SK-N-SH (cell line): ENCODE measurements at regions not wholly inside any gene's neighbourhood (a gene's known extent, or its start where the extent isn't known, plus 50 kb on each side); places are given as distances from the start of the nearest gene placed in this dataset.

ENCODE experiments used
- CTCF ChIA-PET: fragments of 300-600, 350-600 bp; formaldehyde crosslinking; extraction: SDS; loops from one replicate; lab custom pipeline; 2021; lab: Yijun Ruan, JAX
- POLR2A ChIA-PET: fragments of 350-600 bp; sonication (Branson Sonifier 250); formaldehyde crosslinking; extraction: SDS; loops from one replicate; lab custom pipeline; 2020; ENCODE audit warnings: antibody characterized with exemption, inconsistent platforms; lab: Yijun Ruan, JAX
- DNase-seq: peaks from one replicate; pipeline ENCODE4 v3.0.0; 2012
- H2AFZ ChIP-seq: fragments of 200-600 bp; sonication (generic); 2 replicates; pipeline ENCODE4 v1.8.1; 2016; ENCODE audit warnings: antibody characterized with exemption, mild to moderate bottlenecking, low read depth
- H3F3A ChIP-seq: fragments of 200-600 bp; sonication (generic); replicated peaks from 2 replicates; pipeline ENCODE3; 2016; ENCODE audit warnings: antibody characterized with exemption, mild to moderate bottlenecking; ENCODE audit not compliant: insufficient read depth
- H3K27ac ChIP-seq, 2 experiments: fragments of 200-500 bp in 1 of 2; fragments of 200-600 bp in 1 of 2; sonication (Bioruptor generic) in 1 of 2; sonication (generic), shearing (Covaris generic) in 1 of 2; 2 replicates each; pipeline versions ENCODE4 v1.5.1 to v1.6.1; 2014 to 2016; ENCODE audit warnings: low read depth in 2 of 2, inconsistent platforms in 1 of 2, low read length in 1 of 2, mild to moderate bottlenecking in 1 of 2, mixed read lengths in 1 of 2
- H3K27me3 ChIP-seq: fragments of 200-600 bp; sonication (generic), shearing (Covaris generic); 2 replicates; pipeline ENCODE4 v1.6.1; 2016; ENCODE audit warnings: mixed run types; ENCODE audit not compliant: insufficient read depth
- H3K36me3 ChIP-seq, 2 experiments: fragments of 200-500 bp in 1 of 2; fragments of 200-600 bp in 1 of 2; sonication (Bioruptor generic) in 1 of 2; sonication (generic) in 1 of 2; replicated peaks in 1 of 2; 2 replicates each; pipeline versions ENCODE3 to v1.5.1; 2014 to 2016; ENCODE audit warnings: low read length in 1 of 2, mild to moderate bottlenecking in 1 of 2; ENCODE audit not compliant: insufficient read depth in 2 of 2, control insufficient read depth in 1 of 2
- H3K4me1 ChIP-seq, 2 experiments: fragments of 200-500 bp in 1 of 2; fragments of 200-600 bp in 1 of 2; sonication (Bioruptor generic) in 1 of 2; sonication (generic), shearing (Covaris generic) in 1 of 2; 2 replicates each; pipeline versions ENCODE4 v1.5.1 to v1.6.1; 2014 to 2016; ENCODE audit warnings: low read depth in 1 of 2, low read length in 1 of 2, mixed run types in 1 of 2; ENCODE audit not compliant: insufficient read depth in 2 of 2, control insufficient read depth in 1 of 2
- H3K4me2 ChIP-seq: fragments of 200-600 bp; sonication (generic), shearing (Covaris generic); 2 replicates; pipeline ENCODE4 v1.6.1; 2017; ENCODE audit warnings: mixed run types
- H3K4me3 ChIP-seq, 2 experiments: fragments of 200-500 bp in 1 of 2; fragments of 200-600 bp in 1 of 2; sonication (Bioruptor generic) in 1 of 2; sonication (generic), shearing (Covaris generic) in 1 of 2; 2 replicates each; pipeline versions ENCODE4 v1.5.1 to v1.8.1; 2014 to 2016; ENCODE audit warnings: low read depth in 2 of 2, inconsistent platforms in 1 of 2, low read length in 1 of 2, mild to moderate bottlenecking in 1 of 2, mixed read lengths in 1 of 2, moderate library complexity in 1 of 2
- H3K79me2 ChIP-seq: fragments of 200-600 bp; sonication (generic); 2 replicates; pipeline ENCODE4 v1.8.1; 2017; ENCODE audit warnings: mild to moderate bottlenecking; ENCODE audit not compliant: insufficient read depth
- H3K9ac ChIP-seq: fragments of 200-600 bp; sonication (generic); 2 replicates; pipeline ENCODE4 v1.6.1; 2017; ENCODE audit warnings: mixed run types
- H3K9me2 ChIP-seq: fragments of 200-600 bp; sonication (generic); 2 replicates; pipeline ENCODE4 v1.6.1; 2017; ENCODE audit warnings: mixed run types
- H3K9me3 ChIP-seq: fragments of 200-600 bp; sonication (generic); 2 replicates; pipeline ENCODE4 v1.6.1; 2017; ENCODE audit warnings: mixed run types, mild to moderate bottlenecking, moderate library complexity
- H4K20me1 ChIP-seq: fragments of 200-600 bp; sonication (generic); 2 replicates; pipeline ENCODE4 v1.6.1; 2017; ENCODE audit warnings: mild to moderate bottlenecking, mixed run types; ENCODE audit not compliant: insufficient read depth
- CHD2 ChIP-seq: fragments of 150-350 bp; IDR thresholded peaks from 2 replicates; pipeline ENCODE4 v1.6.1; 2018; ENCODE audit warnings: low read length; ENCODE audit not compliant: partially characterized antibody
- EP300 ChIP-seq, 2 experiments: IDR thresholded peaks; 2 replicates each; pipeline versions ENCODE4 v1.4.0 to v1.6.1; 2012; ENCODE audit warnings: borderline replicate concordance in 1 of 2, low read depth in 1 of 2, low read length in 1 of 2
- FOSL2 ChIP-seq: IDR thresholded peaks from 2 replicates; pipeline ENCODE4 v1.4.0; 2012; ENCODE audit warnings: low read depth, mild to moderate bottlenecking, moderate library complexity, borderline replicate concordance
- FOXJ3 ChIP-seq: sonication (generic); formaldehyde crosslinking; IDR thresholded peaks from 2 replicates; pipeline ENCODE4 v1.5.1; 2020; ENCODE audit warnings: mild to moderate bottlenecking, missing genetic modification reagents
- FOXM1 ChIP-seq: IDR thresholded peaks from 2 replicates; pipeline ENCODE4 v1.4.0; 2012; ENCODE audit warnings: low read depth, mild to moderate bottlenecking
- GATA2 ChIP-seq: sonication (generic); formaldehyde crosslinking; IDR thresholded peaks from 2 replicates; pipeline ENCODE4 v1.5.0; 2020; ENCODE audit warnings: mild to moderate bottlenecking, missing genetic modification reagents
- JUND ChIP-seq: IDR thresholded peaks from 2 replicates; pipeline ENCODE4 v1.4.0; 2012
- MXI1 ChIP-seq: IDR thresholded peaks from 2 replicates; pipeline ENCODE4 v1.6.1; 2012; ENCODE audit warnings: mild to moderate bottlenecking, low read depth, low read length, improper control_type of control experiment
- NRF1 ChIP-seq: IDR thresholded peaks from 2 replicates; pipeline ENCODE4 v1.6.1; 2012; ENCODE audit warnings: low read depth, mild to moderate bottlenecking, low read length
- PBX3 ChIP-seq: IDR thresholded peaks from 2 replicates; pipeline ENCODE4; 2012
- RCOR1 ChIP-seq: fragments of 150-350 bp; IDR thresholded peaks from 2 replicates; pipeline ENCODE4 v1.6.1; 2017; ENCODE audit warnings: antibody characterized with exemption, low read length
- RFX5 ChIP-seq: IDR thresholded peaks from 2 replicates; pipeline ENCODE4 v1.6.1; 2012; ENCODE audit warnings: mild to moderate bottlenecking, improper control_type of control experiment, low read length
- RXRA ChIP-seq: IDR thresholded peaks from 2 replicates; pipeline ENCODE4 v1.4.0; 2012; ENCODE audit warnings: low read depth, mild to moderate bottlenecking, borderline replicate concordance
- SIN3A ChIP-seq: IDR thresholded peaks from 2 replicates; pipeline ENCODE4 v1.6.1; 2012; ENCODE audit warnings: low read depth, mild to moderate bottlenecking, low read length, moderate library complexity, borderline replicate concordance
- TEAD4 ChIP-seq: IDR thresholded peaks from 2 replicates; pipeline ENCODE4 v1.4.0; 2012; ENCODE audit warnings: mild to moderate bottlenecking, borderline replicate concordance; ENCODE audit not compliant: insufficient read depth
- YY1 ChIP-seq: IDR thresholded peaks from 2 replicates; pipeline ENCODE4 v1.4.0; 2012; ENCODE audit warnings: low read depth, mild to moderate bottlenecking
- WGBS: methylation state at CpG from one replicate; pipeline ENCODE4 v1.1.6; 2017; ENCODE audit warnings: low lambda C conversion rate; 5-methylcytosine and 5-hydroxymethylcytosine counted together

DNA sequence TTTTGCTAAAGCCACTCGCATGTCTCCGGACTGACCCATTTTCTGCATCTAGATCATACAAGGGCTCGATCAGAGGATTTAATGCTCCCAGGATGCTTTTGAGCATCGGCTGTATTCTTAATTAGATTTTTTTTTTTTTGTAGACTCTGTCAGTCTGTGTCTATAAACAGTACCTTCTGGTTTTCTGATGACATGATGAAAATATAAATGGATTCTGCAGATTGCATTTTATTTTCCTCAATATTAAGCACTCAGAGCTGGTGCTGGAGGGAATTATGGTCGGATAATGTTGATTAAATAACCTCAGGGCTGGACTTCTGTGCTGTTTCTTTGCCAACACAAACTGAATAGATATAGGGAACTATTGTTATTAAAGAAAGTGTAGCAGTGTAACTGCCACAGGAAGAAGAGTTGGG lies 57.1 kb upstream of the LIMCH1 start:
- Histone ChIP-seq H3K9me3 (no peaks in the 10 kb centered on the region), H3F3A (no peaks in the 10 kb centered on the region), H3K27ac (peak overlapping the region in 1 of 2 experiments; percentile 84; a peak in 2 of 4 replicates), H2AFZ (no peak overlapping the region), H3K4me1 (peaks cover 0 to 13% of the 10 kb centered on the region in 2 experiments; a peak in 3 of 4 replicates), H3K4me2 (no peak overlapping the region), H3K36me3 (no peaks in the 10 kb centered on the region), H3K9me2 (no peaks in the 10 kb centered on the region), H3K4me3 (no peak overlapping the region), H3K9ac (no peak overlapping the region), H3K27me3 (no peaks in the 10 kb centered on the region), H3K79me2 (no peaks in the 10 kb centered on the region), H4K20me1 (no peaks in the 10 kb centered on the region)
- ChIA-PET POLR2A (interaction anchor here (0.6 to 1.0 kb wide), 2 partner anchors 120 to 224 kb away, joined by 3 read pairs; partner anchors contain the start of gene UCHL1), CTCF (interaction anchor here (1.4 to 1.8 kb wide), 2 partner anchors 14 to 122 kb away, joined by 4 to 5 read pairs; no protein-coding TSS in a partner anchor)
- WGBS, result 11% methylated on average over 5 of the region's 5 CpGs
- DNase-seq, result peak; percentile 57
- TF ChIP-seq TEAD4 (no peak), MXI1 (peak; percentile 26; the same call in 1 of the 2 replicates), RXRA (no peak), FOXJ3 (CRISPR knock-in tag) (peak; percentile 69), SIN3A (no peak), RCOR1 (peak; percentile 32; the same call in 1 of the 2 replicates), YY1 (no peak), CHD2 (peak; percentile 55), EP300 (IDR thresholded peaks at IDR 0.05; ENCODE audit: borderline replicate concordance in 1 of 2, low read depth in 1 of 2, low read length in 1 of 2) (peak in 1 of 2 experiments; percentile 72; a peak in 1 of 4 replicates), GATA2 (CRISPR knock-in tag) (peak; percentile 64), FOSL2 (no peak)

GRCh38 chr4:41483771-41484170 lies 54.2 kb upstream of the LIMCH1 start:
- POLR2A ChIA-PET, result no interaction called here
- no peak for DNase-seq
- Histone ChIP-seq H3K4me2 (no peak overlapping the region), H4K20me1 (no peaks in the 10 kb centered on the region), H3K9me3 (no peaks in the 10 kb centered on the region), H3F3A (peaks cover 6% of the 10 kb centered on the region), H3K27me3 (no peaks in the 10 kb centered on the region), H3K4me3 (no peak overlapping the region), H3K9me2 (no peaks in the 10 kb centered on the region), H3K27ac (no peak overlapping the region), H2AFZ (no peak overlapping the region), H3K4me1 (peaks cover 0 to 13% of the 10 kb centered on the region in 2 experiments; a peak in 2 of 4 replicates), H3K9ac (no peak overlapping the region), H3K36me3 (no peaks in the 10 kb centered on the region), H3K79me2 (no peaks in the 10 kb centered on the region)
- TF ChIP-seq FOXM1 (no peak), FOXJ3 (CRISPR knock-in tag) (no peak), RFX5 (no peak), PBX3 (no peak), RXRA (no peak), NRF1 (no peak), JUND (no peak)
- CTCF ChIA-PET, result interaction anchor here (0.6 to 1.8 kb wide), 2 partner anchors 13 to 69 kb away, joined by 3 to 5 read pairs; no protein-coding TSS in a partner anchor
- WGBS, result 28% methylated on average over 1 of the region's 1 CpG
